ENCODE measurements at regions not wholly inside any gene's neighbourhood (a gene's known extent, or its start where the extent isn't known, plus 50 kb on each side); places are given as distances from the start of the nearest gene placed in this dataset.
"Not testable (repeated sequence)": the region's sequence is repeated elsewhere in the genome, so short reads cannot be mapped to it uniquely, and the experiment has no call there.

DNA sequence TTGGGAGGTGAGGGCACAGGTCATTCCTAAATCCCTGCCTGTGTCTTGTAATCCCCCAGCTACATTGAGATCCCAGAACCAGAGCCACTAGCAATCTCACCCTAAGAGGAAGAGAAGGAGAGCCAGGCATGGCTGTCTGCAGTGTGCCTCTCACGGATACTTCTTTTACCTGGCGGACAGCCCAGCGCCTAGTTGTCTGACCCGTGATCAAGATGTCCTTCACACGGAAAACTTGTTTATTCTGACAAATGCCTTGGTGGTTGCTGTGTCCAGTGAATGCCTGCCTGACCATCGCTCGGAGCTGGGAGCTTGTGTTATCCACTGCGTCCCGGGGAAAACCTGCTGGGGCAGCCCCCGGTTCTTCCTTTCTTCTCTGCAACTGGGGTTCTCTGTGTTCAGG lies 140.5 kb upstream of the WSCD1 start:
- no peak for ATAC-seq
- H3K27me3 Mint-ChIP-seq (ENCODE audit: insufficient read depth, low read depth, poor library complexity) = peaks cover 12% of the 10 kb centered on the region
- no peak overlapping the region for H2AFZ ChIP-seq
- H3K27ac Mint-ChIP-seq = no peak overlapping the region
- no peak overlapping the region for H3K27ac ChIP-seq (ENCODE audit: low read depth)
- no peaks in the 10 kb centered on the region for H3K79me2 ChIP-seq (replicated peaks; ENCODE audit: insufficient read depth)
- no peak overlapping the region for H3K4me3 ChIP-seq
- 0 out of 3 replicates have a peak, but pooled peaks cover 3% of the 10 kb centered on the region for H3K9me3 Mint-ChIP-seq
- H3K4me1 ChIP-seq (ENCODE audit: insufficient read depth) = no peaks in the 10 kb centered on the region
- no peaks in the 10 kb centered on the region for H3K36me3 ChIP-seq (ENCODE audit: insufficient read depth)
- no peaks in the 10 kb centered on the region for H3F3A ChIP-seq (replicated peaks; ENCODE audit: low read depth)
- no peak overlapping the region for H3K4me3 Mint-ChIP-seq
- 0 out of 3 replicates have a peak, but pooled peaks cover 5% of the 10 kb centered on the region for H3K4me1 Mint-ChIP-seq
- H4K20me1 ChIP-seq (replicated peaks; ENCODE audit: insufficient read depth) = no peaks in the 10 kb centered on the region
- no peaks in the 10 kb centered on the region for H3K27me3 ChIP-seq (ENCODE audit: insufficient read depth)
- TF ChIP-seq NANOG (IDR thresholded peaks at IDR 0.05; ENCODE audit: borderline replicate concordance) (no peak), POLR2AphosphoS5 (IDR thresholded peaks at IDR 0.05; ENCODE audit: low read depth) (no peak), CTCF (conservative IDR thresholded peaks at IDR 0.05; ENCODE audit: low read depth in 2 of 2) (no peak)
- no peak overlapping the region for H3K4me2 ChIP-seq
- peaks cover 2% of the 10 kb centered on the region; the same call in 1 of the 3 replicates for H3K36me3 Mint-ChIP-seq (ENCODE audit: low read depth)
- peaks cover 1% of the 10 kb centered on the region; the same call in 1 of the 2 replicates for H3K9me2 ChIP-seq (ENCODE audit: insufficient read depth)
- no peak for DNase-seq (ENCODE audit: low spot score)

GRCh38 chr17:5930555-5930954 lies 139.6 kb upstream of the WSCD1 start:
- not testable (repeated sequence) for H3K36me3 Mint-ChIP-seq (ENCODE audit: low read depth); H3K9me3 Mint-ChIP-seq; H3K9me2 ChIP-seq (ENCODE audit: insufficient read depth); H2AFZ ChIP-seq; DNase-seq (ENCODE audit: low spot score); H3F3A ChIP-seq (replicated peaks; ENCODE audit: low read depth); H3K79me2 ChIP-seq (replicated peaks; ENCODE audit: insufficient read depth); H3K4me3 Mint-ChIP-seq; H3K4me1 ChIP-seq (ENCODE audit: insufficient read depth); H3K36me3 ChIP-seq (ENCODE audit: insufficient read depth); H3K27ac Mint-ChIP-seq; H3K4me3 ChIP-seq; H3K4me1 Mint-ChIP-seq; ATAC-seq; H4K20me1 ChIP-seq (replicated peaks; ENCODE audit: insufficient read depth); H3K27me3 ChIP-seq (ENCODE audit: insufficient read depth); H3K4me2 ChIP-seq; H3K27ac ChIP-seq (ENCODE audit: low read depth)
- peaks cover 12% of the 10 kb centered on the region for H3K27me3 Mint-ChIP-seq (ENCODE audit: insufficient read depth, low read depth, poor library complexity)

- Mint-ChIP-seq H3K27ac (no peak overlapping the region), H3K9me3 (0 out of 3 replicates have a peak, but pooled peaks cover 3% of the 10 kb centered on the region), H3K36me3 (ENCODE audit: low read depth) (peaks cover 2% of the 10 kb centered on the region; the same call in 1 of the 3 replicates), H3K27me3 (ENCODE audit: insufficient read depth, low read depth, poor library complexity) (peaks cover 12% of the 10 kb centered on the region), H3K4me3 (no peak overlapping the region), H3K4me1 (0 out of 3 replicates have a peak, but pooled peaks cover 5% of the 10 kb centered on the region)
- no peaks in the 10 kb centered on the region for H3K36me3 ChIP-seq (ENCODE audit: insufficient read depth)
- no peaks in the 10 kb centered on the region for H3K79me2 ChIP-seq (replicated peaks; ENCODE audit: insufficient read depth)
- H3K27ac ChIP-seq (ENCODE audit: low read depth) = no peak overlapping the region
- ATAC-seq (no peak), DNase-seq (ENCODE audit: low spot score) (no peak)
- H2AFZ ChIP-seq = 0 out of 2 replicates have a peak overlapping the region, but pooled peaks have one; percentile 38
- H3K9me2 ChIP-seq (ENCODE audit: insufficient read depth) = no peaks in the 10 kb centered on the region
- no peaks in the 10 kb centered on the region for H3K27me3 ChIP-seq (ENCODE audit: insufficient read depth)
- H3K4me2 ChIP-seq = no peak overlapping the region
- no peaks in the 10 kb centered on the region for H3F3A ChIP-seq (replicated peaks; ENCODE audit: low read depth)
- H3K4me3 ChIP-seq = no peak overlapping the region
- no peaks in the 10 kb centered on the region for H3K4me1 ChIP-seq (ENCODE audit: insufficient read depth)
- TF ChIP-seq JUNB (IDR thresholded peaks at IDR 0.05; ENCODE audit: unreplicated experiment) = no peak
- no peak for TF ChIP-seq ZNF331 (CRISPR knock-in tag; IDR thresholded peaks at IDR 0.05; ENCODE audit: low read depth)
- H4K20me1 ChIP-seq (replicated peaks; ENCODE audit: insufficient read depth) = no peaks in the 10 kb centered on the region
Measured at GRCh38 chr17:5931616-5932015, 138.6 kb upstream of the WSCD1 start.
